Sigmoid colon (tissue), 6 donors: ENCODE measurements at regions not wholly inside any gene's neighbourhood (a gene's known extent, or its start where the extent isn't known, plus 50 kb on each side); places are given as distances from the start of the nearest gene placed in this dataset.

Experiments used
- DNase-seq: peaks from one replicate; pipeline ENCODE4 v3.0.0-alpha.2; 2019
- H3K27ac ChIP-seq, 4 donors: fragments of 200-600 bp; sonication (generic); one replicate each; pipeline ENCODE4 v1.5.1; 2016 to 2019; ENCODE audit warnings: mild to moderate bottlenecking in 1 of 4
- H3K27me3 ChIP-seq, 3 donors: fragments of 200-600 bp; sonication (generic); one replicate each; pipeline ENCODE4 v1.5.1; 2019; ENCODE audit warnings: mild to moderate bottlenecking in 1 of 3
- H3K36me3 ChIP-seq, 4 donors: fragments of 200-600 bp; sonication (generic); one replicate each; pipeline ENCODE4 v1.5.1; 2016 to 2019
- H3K4me1 ChIP-seq, 4 donors: fragments of 200-600 bp; sonication (generic); one replicate each; pipeline ENCODE4 v1.5.1; 2017 to 2019
- H3K4me3 ChIP-seq, 4 donors: fragments of 200-600 bp; sonication (generic); one replicate each; pipeline ENCODE4 v1.5.1; 2017 to 2019; ENCODE audit warnings: mild to moderate bottlenecking in 2 of 4, moderate library complexity in 1 of 4
- H3K9me3 ChIP-seq, 4 donors: fragments of 200-600 bp in 3 of 4; sonication (generic) in 3 of 4; one replicate each; pipeline versions ENCODE4 v1.5.1 to v1.6.1; 2013 to 2019
- EP300 ChIP-seq, 4 donors: sonication (generic); formaldehyde crosslinking; IDR thresholded peaks; one replicate each; pipeline ENCODE4 v1.6.1; 2017; ENCODE audit warnings: antibody characterized with exemption in 4 of 4
- POLR2A ChIP-seq, 2 donors: fragments of 450-650 bp; IDR thresholded peaks; one replicate each; pipeline ENCODE4 v1.6.1; 2016; ENCODE audit warnings: antibody characterized with exemption in 2 of 2, mild to moderate bottlenecking in 2 of 2, moderate library complexity in 2 of 2
- POLR2AphosphoS5 ChIP-seq, 4 donors: sonication (generic); formaldehyde crosslinking; IDR thresholded peaks; one replicate each; pipeline ENCODE4 v1.6.1; 2017; ENCODE audit warnings: antibody characterized with exemption in 4 of 4
- WGBS, 2 donors: extraction: QIAGEN DNeasy Blood & Tissue Kit; methylation state at CpG; one replicate each; pipeline ENCODE4 v1.1.7; 2013; 5-methylcytosine and 5-hydroxymethylcytosine counted together
- intact Hi-C: fragments of 100-400 bp; cut with DNase I; formaldehyde crosslinking; loops from one replicate; pipeline ENCODE4 v1.15.1; 2023
- small RNA-seq, 3 donors: library from RNA; depleted of rRNA; stranded (forward); fragments of <200 nt; gene quantifications; one replicate each; pipeline ENCODE3, GENCODE V24; 2016
- TF ChIP-seq, protein P1 (sequence below), 4 experiments: fragments of 450-650 bp in 3 of 4; fragments of 200-600 bp in 1 of 4; IDR thresholded peaks; one replicate each; pipeline ENCODE4 v1.5.1; 2016 to 2019; ENCODE audit warnings: antibody characterized with exemption in 4 of 4, mild to moderate bottlenecking in 3 of 4, moderate library complexity in 2 of 4
- donor health status: healthy with polysubstance abuse.
- donor health status: healthy.

- intact Hi-C loops: loop anchor here (10.0 kb wide), 1 partner anchor 56 kb away; no protein-coding TSS in a partner anchor
- TF ChIP-seq, protein P1, sequence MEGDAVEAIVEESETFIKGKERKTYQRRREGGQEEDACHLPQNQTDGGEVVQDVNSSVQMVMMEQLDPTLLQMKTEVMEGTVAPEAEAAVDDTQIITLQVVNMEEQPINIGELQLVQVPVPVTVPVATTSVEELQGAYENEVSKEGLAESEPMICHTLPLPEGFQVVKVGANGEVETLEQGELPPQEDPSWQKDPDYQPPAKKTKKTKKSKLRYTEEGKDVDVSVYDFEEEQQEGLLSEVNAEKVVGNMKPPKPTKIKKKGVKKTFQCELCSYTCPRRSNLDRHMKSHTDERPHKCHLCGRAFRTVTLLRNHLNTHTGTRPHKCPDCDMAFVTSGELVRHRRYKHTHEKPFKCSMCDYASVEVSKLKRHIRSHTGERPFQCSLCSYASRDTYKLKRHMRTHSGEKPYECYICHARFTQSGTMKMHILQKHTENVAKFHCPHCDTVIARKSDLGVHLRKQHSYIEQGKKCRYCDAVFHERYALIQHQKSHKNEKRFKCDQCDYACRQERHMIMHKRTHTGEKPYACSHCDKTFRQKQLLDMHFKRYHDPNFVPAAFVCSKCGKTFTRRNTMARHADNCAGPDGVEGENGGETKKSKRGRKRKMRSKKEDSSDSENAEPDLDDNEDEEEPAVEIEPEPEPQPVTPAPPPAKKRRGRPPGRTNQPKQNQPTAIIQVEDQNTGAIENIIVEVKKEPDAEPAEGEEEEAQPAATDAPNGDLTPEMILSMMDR (IDR thresholded peaks at IDR 0.05): no peak
- no peak for TF ChIP-seq EP300 (IDR thresholded peaks at IDR 0.05)
- TF ChIP-seq POLR2A (IDR thresholded peaks at IDR 0.05): no peak
- TF ChIP-seq POLR2AphosphoS5 (IDR thresholded peaks at IDR 0.05): no peak
- DNase-seq: no peak
- Histone ChIP-seq H3K4me1 (no peaks in the 10 kb centered on the region), H3K4me3 (no peak overlapping the region), H3K9me3 (peaks cover 0 to 6% (median 0%) of the 10 kb centered on the region in 4 donors), H3K27me3 (no peaks in the 10 kb centered on the region), H3K36me3 (no peaks in the 10 kb centered on the region), H3K27ac (no peak overlapping the region)
- 60 to 80% methylated on average over 8 of the region's 8 CpGs for WGBS, 2 donors
Observed at GRCh38 chr21:17900281-17900989, 81.3 kb upstream of the C21orf91 start.

DNA sequence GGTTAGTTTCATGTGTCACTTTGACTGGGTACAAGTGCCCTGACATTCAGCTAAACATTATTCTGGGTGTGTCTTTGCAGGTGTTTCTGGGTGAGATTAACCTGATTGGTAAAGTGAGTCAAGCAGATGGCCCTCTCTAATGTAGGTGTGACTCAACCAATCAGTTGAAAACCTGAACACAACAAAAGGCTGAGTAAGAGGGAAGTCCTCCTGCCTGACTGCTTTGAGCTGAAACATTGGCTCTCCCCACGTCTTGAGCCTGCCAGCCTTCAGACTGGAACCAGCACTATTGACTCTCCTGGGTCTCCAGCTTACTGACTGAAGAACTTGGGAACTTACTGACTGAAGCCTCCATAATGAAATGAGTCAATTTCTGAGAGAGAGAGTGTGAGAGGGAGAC is 70.0 kb upstream of the C21orf91 start:
- no peaks in the 10 kb centered on the region for H3K9me3 ChIP-seq
- no peak for DNase-seq
- no peak overlapping the region for H3K4me3 ChIP-seq
- TF ChIP-seq, protein P1 (IDR thresholded peaks at IDR 0.05): no peak
- TF ChIP-seq POLR2AphosphoS5 (IDR thresholded peaks at IDR 0.05) (no peak), EP300 (IDR thresholded peaks at IDR 0.05) (no peak), POLR2A (IDR thresholded peaks at IDR 0.05) (no peak)
- intact Hi-C loops: no loop called here
- WGBS, 2 donors: 57 to 80% methylated on average over 1 of the region's 1 CpG
- H3K36me3 ChIP-seq: no peaks in the 10 kb centered on the region
- no peaks in the 10 kb centered on the region for H3K27me3 ChIP-seq
- no peak overlapping the region for H3K27ac ChIP-seq
- no peaks in the 10 kb centered on the region for H3K4me1 ChIP-seq

- no peak for DNase-seq
- intact Hi-C loops: no loop called here
- Histone ChIP-seq H3K27ac (no peak overlapping the region), H3K4me1 (no peaks in the 10 kb centered on the region), H3K36me3 (no peaks in the 10 kb centered on the region), H3K27me3 (no peaks in the 10 kb centered on the region), H3K9me3 (no peaks in the 10 kb centered on the region), H3K4me3 (no peak overlapping the region)
- no peak for TF ChIP-seq EP300 (IDR thresholded peaks at IDR 0.05)
- no peak for TF ChIP-seq POLR2A (IDR thresholded peaks at IDR 0.05)
- TF ChIP-seq POLR2AphosphoS5 (IDR thresholded peaks at IDR 0.05): no peak
- TF ChIP-seq, protein P1 (IDR thresholded peaks at IDR 0.05): no peak
Observed at GRCh38 chr21:17869115-17869514, 50.0 kb upstream of the C21orf91 start.

Small RNA genes lying in the stretch of these regions (small RNA-seq; reads per million reads assigned to genes)
- gene RPL37P3: 0 reads per million in 3 donors
